ENCODE measurements at regions not wholly inside any gene's neighbourhood (a gene's known extent, or its start where the extent isn't known, plus 50 kb on each side); places are given as distances from the start of the nearest gene placed in this dataset.

DNA sequence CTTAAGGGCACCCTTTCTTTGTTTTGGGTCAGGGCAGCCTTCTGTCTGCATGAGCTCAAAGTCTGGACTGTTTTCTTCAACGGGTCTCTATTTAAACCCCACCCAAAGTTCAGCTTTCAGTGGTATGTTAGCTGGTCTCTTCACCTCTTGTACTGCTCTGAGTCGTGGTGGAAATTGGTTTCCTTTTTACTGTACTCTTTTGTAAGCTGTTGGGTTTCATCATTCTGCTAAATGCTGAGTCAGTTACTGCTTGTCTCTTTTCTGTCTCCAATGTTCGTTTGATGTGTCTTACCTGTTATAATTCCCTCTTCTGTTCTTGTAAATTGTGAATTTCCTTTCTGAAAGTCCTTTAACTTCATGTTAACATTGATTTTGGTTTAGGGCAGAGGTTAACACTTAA lies 64.1 kb upstream of the MALRD1 start:
- no peak for TF ChIP-seq CTCF (IDR thresholded peaks at IDR 0.05; ENCODE audit: low read length)
- no peak for TF ChIP-seq EZH2 (IDR thresholded peaks at IDR 0.05; ENCODE audit: borderline replicate concordance, low read length)
- Histone ChIP-seq H3K27ac (ENCODE audit: low read depth, low read length, poor library complexity, severe bottlenecking) (no peak overlapping the region), H3K9me2 (ENCODE audit: low read depth, low read length) (no peaks in the 10 kb centered on the region), H3K79me2 (ENCODE audit: insufficient read depth, low read length) (no peaks in the 10 kb centered on the region), H3K36me3 (ENCODE audit: insufficient read depth, low read length) (no peaks in the 10 kb centered on the region), H3K4me1 (ENCODE audit: insufficient read depth, low read length, severe bottlenecking) (no peaks in the 10 kb centered on the region), H2AFZ (ENCODE audit: low read length) (no peak overlapping the region), H3K9ac (ENCODE audit: low read length) (no peak overlapping the region), H3F3A (ENCODE audit: insufficient read depth, low read length) (no peaks in the 10 kb centered on the region), H3K4me3 (ENCODE audit: low read depth, low read length, poor library complexity, severe bottlenecking) (no peak overlapping the region), H3K4me2 (ENCODE audit: low read length) (no peak overlapping the region), H4K20me1 (ENCODE audit: insufficient read depth, low read length) (no peaks in the 10 kb centered on the region), H3K9me3 (ENCODE audit: low read length) (no peaks in the 10 kb centered on the region), H3K27me3 (ENCODE audit: insufficient read depth, low read length) (no peaks in the 10 kb centered on the region)

- Histone ChIP-seq H3K36me3 (ENCODE audit: insufficient read depth, low read length) (no peaks in the 10 kb centered on the region), H3K4me1 (ENCODE audit: insufficient read depth, low read length, severe bottlenecking) (no peaks in the 10 kb centered on the region), H3K9me3 (ENCODE audit: low read length) (no peaks in the 10 kb centered on the region), H3K9ac (ENCODE audit: low read length) (no peak overlapping the region), H3K4me3 (ENCODE audit: low read depth, low read length, poor library complexity, severe bottlenecking) (no peak overlapping the region), H3K9me2 (ENCODE audit: low read depth, low read length) (no peaks in the 10 kb centered on the region), H3K4me2 (ENCODE audit: low read length) (no peak overlapping the region), H3K79me2 (ENCODE audit: insufficient read depth, low read length) (no peaks in the 10 kb centered on the region), H4K20me1 (ENCODE audit: insufficient read depth, low read length) (no peaks in the 10 kb centered on the region), H3F3A (ENCODE audit: insufficient read depth, low read length) (no peaks in the 10 kb centered on the region), H3K27me3 (ENCODE audit: insufficient read depth, low read length) (no peaks in the 10 kb centered on the region), H2AFZ (ENCODE audit: low read length) (no peak overlapping the region), H3K27ac (ENCODE audit: low read depth, low read length, poor library complexity, severe bottlenecking) (no peak overlapping the region)
- TF ChIP-seq CTCF (IDR thresholded peaks at IDR 0.05; ENCODE audit: low read length) (no peak), EZH2 (IDR thresholded peaks at IDR 0.05; ENCODE audit: borderline replicate concordance, low read length) (no peak)
These were observed 60.3 kb upstream of the MALRD1 start for GRCh38 chr10:18988338-18988737.
